ENCODE measurements at regions not wholly inside any gene's neighbourhood (a gene's known extent, or its start where the extent isn't known, plus 50 kb on each side); places are given as distances from the start of the nearest gene placed in this dataset.

GRCh38 chr18:74023220-74023619 is 124.4 kb downstream of the FBXO15 start:
- no peaks in the 10 kb centered on the region for H3K27me3 ChIP-seq
- no peaks in the 10 kb centered on the region for H3K9me3 ChIP-seq
- no peak overlapping the region for H3K4me3 ChIP-seq
- DNase-seq = no peak
- no peaks in the 10 kb centered on the region for H3K36me3 ChIP-seq

DNA sequence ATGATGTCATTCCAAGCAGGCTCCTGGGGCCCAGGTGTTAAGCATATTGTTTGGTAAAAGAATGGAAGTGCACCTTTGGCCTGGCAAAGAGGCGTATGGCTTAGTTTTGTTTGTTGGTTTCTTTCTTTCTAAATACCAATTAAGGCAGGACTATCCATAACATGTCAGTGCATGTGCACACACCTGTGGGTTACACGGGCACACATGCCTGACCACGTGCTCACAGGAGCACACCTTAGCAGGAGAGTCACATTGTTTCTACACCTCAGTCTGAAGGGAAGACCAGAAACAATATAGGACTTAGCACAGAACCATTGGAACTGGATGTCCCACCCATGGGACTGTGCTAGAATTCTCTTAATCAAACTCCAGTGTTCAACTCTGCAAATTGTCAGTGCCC is 127.8 kb downstream of the FBXO15 start:
- Histone ChIP-seq H3K36me3 (no peaks in the 10 kb centered on the region), H3K27me3 (no peaks in the 10 kb centered on the region), H3K9me3 (no peaks in the 10 kb centered on the region), H3K4me3 (no peak overlapping the region)
- no peak for DNase-seq

GRCh38 chr18:74013955-74014354 is 133.7 kb downstream of the FBXO15 start:
- H3K9me3 ChIP-seq = no peaks in the 10 kb centered on the region
- DNase-seq = peak; percentile 32
- no peaks in the 10 kb centered on the region for H3K27me3 ChIP-seq
- no peak overlapping the region for H3K4me3 ChIP-seq
- H3K36me3 ChIP-seq = no peaks in the 10 kb centered on the region

- DNase-seq = no peak
- Histone ChIP-seq H3K4me3 (no peak overlapping the region), H3K36me3 (no peaks in the 10 kb centered on the region), H3K27me3 (no peaks in the 10 kb centered on the region), H3K9me3 (no peaks in the 10 kb centered on the region)
Measured at GRCh38 chr18:74012954-74013630, 134.5 kb downstream of the FBXO15 start.

DNA sequence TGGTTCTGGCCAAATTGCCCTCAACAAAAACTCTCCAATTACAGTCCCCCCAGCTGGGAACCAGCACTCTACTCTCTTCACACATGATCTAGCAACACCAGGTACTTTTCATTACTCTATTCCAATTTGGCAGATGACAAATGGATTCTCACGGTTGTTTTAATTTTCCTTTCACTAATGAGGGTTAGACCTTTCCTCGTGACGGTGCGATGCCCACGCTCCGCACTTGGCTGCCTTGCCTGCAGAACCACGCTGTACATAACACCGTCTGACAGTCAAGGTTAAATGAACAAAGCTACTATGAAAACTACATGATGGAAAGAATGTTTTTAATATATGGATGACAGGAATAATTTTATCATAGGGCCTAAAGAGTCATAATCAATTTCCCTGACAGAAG is 141.5 kb downstream of the FBXO15 start:
- DNase-seq = no peak
- Histone ChIP-seq H3K27me3 (no peaks in the 10 kb centered on the region), H3K4me3 (no peak overlapping the region), H3K9me3 (no peaks in the 10 kb centered on the region), H3K36me3 (no peaks in the 10 kb centered on the region)

DNA sequence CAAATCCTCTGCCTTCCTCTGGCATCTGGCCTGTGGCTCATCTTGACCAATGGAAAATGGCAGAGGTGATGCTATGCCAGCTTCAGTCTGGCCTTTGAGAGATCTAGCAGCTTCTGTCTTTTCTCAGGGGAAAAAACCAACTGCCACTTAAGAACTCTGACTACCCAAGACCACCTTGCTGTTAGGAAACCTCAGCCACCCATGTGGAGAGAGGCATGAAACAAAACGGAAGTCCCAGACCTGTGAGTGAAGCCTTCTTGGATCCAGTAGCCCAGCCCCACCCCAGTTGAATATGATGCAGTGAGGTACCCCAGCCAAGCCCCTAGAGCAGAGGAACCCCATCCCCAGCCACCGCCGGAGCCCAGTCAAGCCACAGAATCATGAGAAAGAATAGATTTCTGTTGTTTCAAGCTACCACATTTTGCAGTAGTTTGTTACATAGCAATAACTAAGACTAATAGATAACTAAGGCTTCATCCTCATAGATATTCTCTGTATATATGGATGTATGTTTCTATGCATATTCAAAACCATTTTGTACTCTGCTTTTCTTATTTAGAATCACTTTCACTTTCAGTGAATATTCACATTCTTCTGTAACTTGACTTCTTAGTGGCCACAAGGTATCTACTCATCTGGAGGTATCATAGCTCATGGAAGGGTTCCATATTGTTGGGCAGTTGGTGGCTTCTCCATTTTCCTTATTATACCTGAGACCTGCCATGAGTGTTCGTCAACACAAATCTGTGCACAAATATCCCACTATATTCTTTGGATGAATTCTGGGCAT is 142.1 kb downstream of the FBXO15 start:
- Histone ChIP-seq H3K27me3 (no peaks in the 10 kb centered on the region), H3K4me3 (no peak overlapping the region), H3K9me3 (no peaks in the 10 kb centered on the region), H3K36me3 (no peaks in the 10 kb centered on the region)
- no peak for DNase-seq

DNA sequence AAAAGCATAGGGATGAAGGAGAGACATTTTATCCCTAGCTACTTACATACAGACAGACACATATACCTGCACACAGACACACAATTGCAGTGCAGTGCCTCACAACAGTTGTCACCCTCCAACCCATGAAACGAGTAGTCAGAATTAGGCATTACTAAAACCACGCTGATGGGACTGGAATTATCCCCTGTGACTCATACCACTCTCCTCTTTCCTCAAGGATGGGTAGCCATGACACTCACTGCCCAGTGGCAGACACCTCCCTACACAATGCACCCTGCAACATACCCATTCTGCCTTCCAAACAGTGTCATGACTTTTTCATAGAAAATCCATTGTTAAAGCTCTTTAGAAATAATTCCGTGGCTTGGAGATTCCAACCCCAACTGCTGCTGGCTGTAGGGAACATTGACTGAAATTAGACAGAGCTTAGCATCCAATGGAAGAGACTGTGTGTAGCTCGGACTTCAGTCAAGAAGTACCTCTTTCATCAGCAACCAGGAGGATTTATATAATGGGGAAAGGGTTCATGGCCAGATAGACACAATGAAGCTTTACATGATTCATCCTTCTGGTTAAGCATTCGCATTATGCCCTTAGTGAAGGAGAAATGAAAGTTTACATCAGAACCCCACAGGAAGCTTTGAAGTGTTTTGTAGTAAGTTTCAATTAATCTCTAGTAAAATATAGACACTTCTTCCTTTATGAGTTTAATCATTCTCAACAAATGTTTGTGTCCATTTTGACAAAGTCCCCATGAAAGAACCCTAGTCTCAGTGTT is 155.2 kb downstream of the FBXO15 start:
- peaks cover 2% of the 10 kb centered on the region; the same call in 1 of the 2 replicates for H3K9me3 ChIP-seq
- no peak for DNase-seq
- no peaks in the 10 kb centered on the region for H3K36me3 ChIP-seq
- H3K4me3 ChIP-seq = no peak overlapping the region
- no peaks in the 10 kb centered on the region for H3K27me3 ChIP-seq

DNA sequence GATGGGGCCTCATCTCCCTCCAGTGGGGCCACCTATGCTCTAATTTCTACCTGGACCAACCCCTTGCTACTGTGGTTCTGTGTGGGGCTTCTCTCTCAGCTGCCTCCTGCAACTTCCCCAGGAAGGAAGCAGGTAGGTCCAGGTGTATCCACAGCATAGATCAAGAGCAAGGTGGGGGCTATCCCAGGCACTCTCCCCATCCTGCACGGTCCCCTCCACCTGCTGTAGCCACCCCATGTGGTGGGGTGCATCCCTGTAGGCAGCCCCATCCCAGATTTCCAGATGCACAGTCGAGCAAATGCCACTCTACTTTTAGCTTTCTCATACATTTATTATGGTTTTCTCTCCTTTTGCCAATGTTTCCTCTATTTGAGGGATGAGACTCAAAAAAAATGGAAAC is 156.1 kb downstream of the FBXO15 start:
- Histone ChIP-seq H3K9me3 (peaks cover 2% of the 10 kb centered on the region; the same call in 1 of the 2 replicates), H3K27me3 (no peaks in the 10 kb centered on the region), H3K4me3 (no peak overlapping the region), H3K36me3 (no peaks in the 10 kb centered on the region)
- DNase-seq = no peak

GRCh38 chr18:73990258-73990657 is 157.4 kb downstream of the FBXO15 start:
- no peaks in the 10 kb centered on the region for H3K27me3 ChIP-seq
- H3K9me3 ChIP-seq = peaks cover 2% of the 10 kb centered on the region; the same call in 1 of the 2 replicates
- no peaks in the 10 kb centered on the region for H3K36me3 ChIP-seq
- DNase-seq = no peak
- H3K4me3 ChIP-seq = no peak overlapping the region

DNA sequence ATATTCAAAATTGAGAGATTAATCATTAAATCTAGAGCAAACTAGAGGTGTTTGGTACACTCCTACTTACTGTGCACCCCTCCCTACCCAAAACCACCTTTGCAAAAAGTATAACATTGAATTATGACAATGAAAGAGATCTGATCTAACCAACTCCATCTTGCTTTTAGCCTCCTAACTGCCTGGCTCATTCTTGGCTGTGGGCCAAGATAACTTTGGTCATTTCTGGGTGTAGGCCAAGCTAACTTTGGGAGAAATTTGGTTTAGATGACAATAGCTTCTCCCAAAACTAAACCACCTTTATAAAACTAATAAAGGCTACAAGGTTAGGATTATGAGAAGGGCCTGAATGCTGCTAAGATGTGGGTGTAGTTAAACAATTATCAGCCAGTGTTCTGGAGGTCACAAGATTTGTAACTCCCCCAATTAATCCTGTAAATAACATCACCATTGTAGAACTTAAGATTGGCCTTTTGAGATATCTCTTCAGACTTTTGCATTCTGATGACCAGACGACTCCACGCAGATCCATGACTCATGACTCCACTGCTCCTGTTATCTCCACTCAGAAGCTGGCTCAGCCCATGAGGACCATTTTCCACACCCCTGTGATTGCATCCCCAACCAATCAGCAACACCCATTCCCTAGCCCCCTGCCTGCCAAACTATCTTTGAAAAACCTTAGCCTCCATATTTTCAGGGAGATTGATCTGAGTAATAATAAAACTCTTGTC is 160.2 kb downstream of the FBXO15 start:
- no peaks in the 10 kb centered on the region for H3K27me3 ChIP-seq
- no peak overlapping the region for H3K4me3 ChIP-seq
- H3K36me3 ChIP-seq = no peaks in the 10 kb centered on the region
- H3K9me3 ChIP-seq = peaks cover 2% of the 10 kb centered on the region; the same call in 1 of the 2 replicates
- no peak for DNase-seq

- no peak for DNase-seq
- Histone ChIP-seq H3K27me3 (no peaks in the 10 kb centered on the region), H3K4me3 (no peak overlapping the region), H3K9me3 (peaks cover 2% of the 10 kb centered on the region; the same call in 1 of the 2 replicates), H3K36me3 (no peaks in the 10 kb centered on the region)
Measured at GRCh38 chr18:73986711-73987110, 160.9 kb downstream of the FBXO15 start.

DNA sequence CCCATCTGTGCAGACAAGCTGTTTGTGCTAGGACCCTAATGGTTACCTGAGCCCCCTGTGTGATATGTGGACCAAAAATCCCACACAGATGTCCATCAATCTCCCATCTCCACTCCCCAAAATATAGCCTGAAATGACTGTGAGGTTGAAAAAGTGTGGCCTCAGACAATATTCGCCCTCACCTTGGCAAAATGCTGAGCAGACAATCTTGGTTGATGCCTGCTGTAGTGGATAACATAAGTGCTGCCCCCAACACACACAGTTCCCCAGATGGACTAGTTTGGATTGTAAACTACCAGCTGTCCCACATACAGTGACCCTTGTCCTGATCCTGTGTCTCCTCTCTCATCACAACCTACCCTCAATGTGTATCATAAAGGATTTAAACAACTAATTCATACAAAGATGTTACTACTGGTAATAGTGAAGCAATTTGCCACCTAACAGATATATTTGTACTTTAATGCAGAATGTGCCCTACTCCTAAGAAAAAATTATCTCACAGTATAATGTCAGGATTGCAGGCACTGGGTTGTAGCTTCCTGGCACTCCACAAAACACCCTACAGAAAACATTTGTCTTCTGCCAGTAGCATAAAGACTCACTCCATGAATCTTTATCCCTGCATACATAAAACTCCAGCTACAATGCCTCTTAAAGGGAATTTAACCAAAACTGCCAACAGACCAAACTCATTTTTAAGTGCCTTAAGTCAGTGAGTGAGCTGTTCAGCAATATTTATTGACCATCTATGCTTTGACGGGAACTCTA is 161.6 kb downstream of the FBXO15 start:
- no peak overlapping the region for H3K4me3 ChIP-seq
- H3K27me3 ChIP-seq = no peaks in the 10 kb centered on the region
- peaks cover 2% of the 10 kb centered on the region; the same call in 1 of the 2 replicates for H3K9me3 ChIP-seq
- no peak for DNase-seq
- no peaks in the 10 kb centered on the region for H3K36me3 ChIP-seq

DNA sequence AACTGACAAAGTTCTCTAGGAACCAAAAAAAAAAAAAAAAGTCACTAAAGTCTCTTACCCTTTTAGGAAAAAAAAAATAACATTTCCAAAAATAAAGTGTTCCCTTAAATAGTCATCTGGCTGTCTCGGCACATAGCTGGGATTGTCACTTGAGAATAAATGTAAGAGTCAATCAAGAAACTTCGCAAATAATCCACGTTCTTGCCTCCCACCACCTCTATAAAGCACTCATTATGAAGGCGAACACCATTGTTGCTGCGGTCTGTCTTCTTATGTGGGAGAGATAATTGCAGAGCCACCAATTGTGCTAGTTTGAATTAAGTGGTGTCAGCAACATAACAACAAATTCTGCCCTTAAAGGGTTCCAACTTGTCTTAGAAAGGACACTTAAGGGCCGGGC is 163.7 kb downstream of the FBXO15 start:
- no peak for DNase-seq

GRCh38 chr18:73983496-73983895 is 164.1 kb downstream of the FBXO15 start:
- H3K27me3 ChIP-seq = no peaks in the 10 kb centered on the region
- H3K4me3 ChIP-seq = no peak overlapping the region
- H3K9me3 ChIP-seq = peaks cover 2% of the 10 kb centered on the region; the same call in 1 of the 2 replicates
- no peaks in the 10 kb centered on the region for H3K36me3 ChIP-seq
- DNase-seq = no peak

More for the DNA sequence above, 163.7 kb downstream of the FBXO15 start:
- Histone ChIP-seq H3K4me3 (no peak overlapping the region), H3K27me3 (no peaks in the 10 kb centered on the region), H3K36me3 (no peaks in the 10 kb centered on the region), H3K9me3 (peaks cover 2% of the 10 kb centered on the region; the same call in 1 of the 2 replicates)

DNA sequence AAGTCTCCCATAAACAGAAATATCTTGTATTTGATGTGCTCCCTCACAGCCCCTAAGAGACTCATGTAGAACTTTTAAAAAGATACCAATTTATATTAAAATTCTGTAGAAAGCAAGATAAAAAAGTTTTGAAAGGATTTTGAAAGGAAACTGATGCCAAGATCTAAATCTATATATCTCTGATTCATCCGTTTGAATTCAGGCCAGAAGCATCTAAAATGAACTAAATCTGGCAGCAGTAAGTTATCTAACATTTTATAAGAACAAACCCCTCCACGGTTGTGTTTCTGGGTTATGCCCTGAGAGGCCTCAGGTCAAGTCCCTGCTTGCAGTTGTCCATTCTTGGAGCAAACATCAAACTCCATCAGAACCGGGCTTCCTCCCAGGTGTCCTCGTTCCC is 165.8 kb downstream of the FBXO15 start:
- H3K36me3 ChIP-seq = no peaks in the 10 kb centered on the region
- H3K9me3 ChIP-seq = no peaks in the 10 kb centered on the region
- no peak for DNase-seq
- no peak overlapping the region for H3K4me3 ChIP-seq
- no peaks in the 10 kb centered on the region for H3K27me3 ChIP-seq

All from MG63 (cell line).